Mammary epithelial cell (primary cell): ENCODE measurements at regions not wholly inside any gene's neighbourhood (a gene's known extent, or its start where the extent isn't known, plus 50 kb on each side); places are given as distances from the start of the nearest gene placed in this dataset.

Experiments
- CTCF ChIP-seq, 2 donors: IDR thresholded peaks in 1 of 2; conservative IDR thresholded peaks in 1 of 2; 2 replicates each; pipeline ENCODE4 v1.5.1; 2011 to 2012; ENCODE audit warnings: inconsistent platforms in 2 of 2, low read length in 2 of 2, mild to moderate bottlenecking in 2 of 2, control low read depth in 1 of 2, low read depth in 1 of 2; ENCODE audit not compliant: insufficient read depth in 1 of 2; ENCODE audit errors: extremely low read depth in 1 of 2
- EZH2 ChIP-seq: IDR thresholded peaks from 2 replicates; pipeline ENCODE4 v1.6.1; 2012; ENCODE audit warnings: low read length, inconsistent platforms, borderline replicate concordance

DNA sequence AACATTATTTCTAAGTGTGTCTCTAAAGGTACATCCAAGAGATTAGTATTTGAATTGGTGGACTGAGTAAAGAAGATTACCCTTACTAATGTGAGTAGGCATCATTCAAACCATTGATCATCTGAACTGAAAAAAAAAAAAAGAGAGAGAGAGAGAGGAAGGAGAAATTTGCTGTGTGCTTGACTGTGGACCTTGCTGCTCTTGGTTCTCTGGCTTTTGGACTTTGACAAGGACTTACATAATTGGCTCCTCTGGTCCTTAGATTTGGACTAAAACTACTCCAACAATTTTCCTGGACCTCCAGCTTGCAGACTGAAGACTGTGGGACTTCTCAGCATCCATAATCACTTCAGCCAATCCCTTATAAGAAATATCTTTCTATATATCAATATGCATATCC, 1091.9 kb upstream of the EDIL3 start:
- no peak for TF ChIP-seq CTCF (conservative IDR thresholded peaks at IDR 0.05 in 1 of 2, IDR thresholded peaks at IDR 0.05 in 1 of 2; ENCODE audit: extremely low read depth in 1 of 2, insufficient read depth in 1 of 2, low read depth in 1 of 2, low read length in 2 of 2)
- no peak for TF ChIP-seq EZH2
